PC-3 (cell line): ENCODE measurements at regions not wholly inside any gene's neighbourhood (a gene's known extent, or its start where the extent isn't known, plus 50 kb on each side); places are given as distances from the start of the nearest gene placed in this dataset.

Experiments
- EZH2 ChIP-seq: fragments of 300-600 bp; sonication (generic); IDR thresholded peaks from one replicate; pipeline ENCODE4 v1.6.1; 2017; ENCODE audit warnings: antibody characterized with exemption, mild to moderate bottlenecking, low read length; ENCODE audit not compliant: unreplicated experiment
- EZH2phosphoT487 ChIP-seq: fragments of 300-600 bp; sonication (generic); IDR thresholded peaks from 2 replicates; pipeline ENCODE4 v1.6.1; 2018; ENCODE audit warnings: mild to moderate bottlenecking, antibody characterized with exemption, low read length, borderline replicate concordance
- TF ChIP-seq, protein P1 (sequence below): fragments of 300-600 bp; sonication (generic); conservative IDR thresholded peaks from 2 replicates; pipeline ENCODE4 v1.5.1; 2017; ENCODE audit warnings: antibody characterized with exemption, low read depth, mild to moderate bottlenecking, low read length

DNA sequence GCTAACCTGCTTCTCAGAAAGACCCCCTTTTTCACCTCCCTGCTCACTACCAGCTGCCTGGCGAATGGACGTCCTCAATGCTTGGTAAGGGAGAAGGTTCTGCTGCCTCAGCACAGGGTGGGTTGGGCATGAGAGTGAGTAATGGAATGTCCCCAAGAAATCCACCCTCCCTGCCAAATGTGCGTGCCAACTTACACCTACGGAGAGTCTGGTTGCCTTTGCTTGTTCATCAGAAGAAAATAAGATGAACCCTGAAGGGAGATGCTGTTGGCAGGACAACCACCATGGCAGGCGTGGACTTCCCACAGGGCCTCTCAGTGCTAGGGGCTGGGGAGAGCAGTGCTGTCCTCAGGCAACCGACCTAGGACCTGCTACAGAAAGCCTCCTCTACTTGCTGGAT is 106.0 kb downstream of the XCL2 start:
- TF ChIP-seq, protein P1, sequence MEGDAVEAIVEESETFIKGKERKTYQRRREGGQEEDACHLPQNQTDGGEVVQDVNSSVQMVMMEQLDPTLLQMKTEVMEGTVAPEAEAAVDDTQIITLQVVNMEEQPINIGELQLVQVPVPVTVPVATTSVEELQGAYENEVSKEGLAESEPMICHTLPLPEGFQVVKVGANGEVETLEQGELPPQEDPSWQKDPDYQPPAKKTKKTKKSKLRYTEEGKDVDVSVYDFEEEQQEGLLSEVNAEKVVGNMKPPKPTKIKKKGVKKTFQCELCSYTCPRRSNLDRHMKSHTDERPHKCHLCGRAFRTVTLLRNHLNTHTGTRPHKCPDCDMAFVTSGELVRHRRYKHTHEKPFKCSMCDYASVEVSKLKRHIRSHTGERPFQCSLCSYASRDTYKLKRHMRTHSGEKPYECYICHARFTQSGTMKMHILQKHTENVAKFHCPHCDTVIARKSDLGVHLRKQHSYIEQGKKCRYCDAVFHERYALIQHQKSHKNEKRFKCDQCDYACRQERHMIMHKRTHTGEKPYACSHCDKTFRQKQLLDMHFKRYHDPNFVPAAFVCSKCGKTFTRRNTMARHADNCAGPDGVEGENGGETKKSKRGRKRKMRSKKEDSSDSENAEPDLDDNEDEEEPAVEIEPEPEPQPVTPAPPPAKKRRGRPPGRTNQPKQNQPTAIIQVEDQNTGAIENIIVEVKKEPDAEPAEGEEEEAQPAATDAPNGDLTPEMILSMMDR = no peak
- TF ChIP-seq EZH2 = no peak
- TF ChIP-seq EZH2phosphoT487 = no peak
